ENCODE measurements at regions not wholly inside any gene's neighbourhood (a gene's known extent, or its start where the extent isn't known, plus 50 kb on each side); places are given as distances from the start of the nearest gene placed in this dataset.
"Not testable (repeated sequence)": the region's sequence is repeated elsewhere in the genome, so short reads cannot be mapped to it uniquely, and the experiment has no call there.

GRCh38 chr4:31735004-31735403, 1014.8 kb downstream of the PCDH7 start:
- Histone ChIP-seq H3K27me3 (ENCODE audit: low read depth, low read length) (no peaks in the 10 kb centered on the region), H3K9me3 (ENCODE audit: control insufficient read depth in 1 of 2, low read length in 2 of 2) (no peaks in the 10 kb centered on the region), H3K36me3 (ENCODE audit: control insufficient read depth in 1 of 2, insufficient read depth in 2 of 2, low read length in 2 of 2) (no peaks in the 10 kb centered on the region), H3K27ac (ENCODE audit: low read length) (no peak overlapping the region), H3K4me3 (ENCODE audit: low read depth in 1 of 2, low read length in 2 of 2) (no peak overlapping the region), H3K4me1 (ENCODE audit: control insufficient read depth in 1 of 2, insufficient read depth in 2 of 2, low read length in 2 of 2) (no peaks in the 10 kb centered on the region)

GRCh38 chr4:31737419-31737818, 1017.2 kb downstream of the PCDH7 start:
- no peak overlapping the region for H3K4me3 ChIP-seq (ENCODE audit: low read depth in 1 of 2, low read length in 2 of 2)
- H3K4me1 ChIP-seq (ENCODE audit: control insufficient read depth in 1 of 2, insufficient read depth in 2 of 2, low read length in 2 of 2), result no peaks in the 10 kb centered on the region
- H3K36me3 ChIP-seq (ENCODE audit: control insufficient read depth in 1 of 2, insufficient read depth in 2 of 2, low read length in 2 of 2), result no peaks in the 10 kb centered on the region
- H3K27me3 ChIP-seq (ENCODE audit: low read depth, low read length), result no peaks in the 10 kb centered on the region
- no peaks in the 10 kb centered on the region for H3K9me3 ChIP-seq (ENCODE audit: control insufficient read depth in 1 of 2, low read length in 2 of 2)
- no peak overlapping the region for H3K27ac ChIP-seq (ENCODE audit: low read length)

GRCh38 chr4:31741326-31741725, 1021.2 kb downstream of the PCDH7 start:
- no peak overlapping the region for H3K27ac ChIP-seq (ENCODE audit: low read length)
- no peaks in the 10 kb centered on the region for H3K9me3 ChIP-seq (ENCODE audit: control insufficient read depth in 1 of 2, low read length in 2 of 2)
- no peaks in the 10 kb centered on the region for H3K27me3 ChIP-seq (ENCODE audit: low read depth, low read length)
- H3K4me3 ChIP-seq (ENCODE audit: low read depth in 1 of 2, low read length in 2 of 2), result no peak overlapping the region
- no peaks in the 10 kb centered on the region for H3K36me3 ChIP-seq (ENCODE audit: control insufficient read depth in 1 of 2, insufficient read depth in 2 of 2, low read length in 2 of 2)
- no peaks in the 10 kb centered on the region for H3K4me1 ChIP-seq (ENCODE audit: control insufficient read depth in 1 of 2, insufficient read depth in 2 of 2, low read length in 2 of 2)

GRCh38 chr4:31748382-31748781, 1028.2 kb downstream of the PCDH7 start:
- Histone ChIP-seq H3K4me3 (ENCODE audit: low read depth in 1 of 2, low read length in 2 of 2) (no peak overlapping the region), H3K27me3 (ENCODE audit: low read depth, low read length) (no peaks in the 10 kb centered on the region), H3K36me3 (ENCODE audit: control insufficient read depth in 1 of 2, insufficient read depth in 2 of 2, low read length in 2 of 2) (no peaks in the 10 kb centered on the region), H3K4me1 (ENCODE audit: control insufficient read depth in 1 of 2, insufficient read depth in 2 of 2, low read length in 2 of 2) (no peaks in the 10 kb centered on the region), H3K9me3 (ENCODE audit: control insufficient read depth in 1 of 2, low read length in 2 of 2) (no peaks in the 10 kb centered on the region), H3K27ac (ENCODE audit: low read length) (no peak overlapping the region)

GRCh38 chr4:31750581-31750980, 1030.4 kb downstream of the PCDH7 start:
- not testable (repeated sequence) for H3K4me3 ChIP-seq (ENCODE audit: low read depth in 1 of 2, low read length in 2 of 2); H3K4me1 ChIP-seq (ENCODE audit: control insufficient read depth in 1 of 2, insufficient read depth in 2 of 2, low read length in 2 of 2); H3K36me3 ChIP-seq (ENCODE audit: control insufficient read depth in 1 of 2, insufficient read depth in 2 of 2, low read length in 2 of 2); H3K27me3 ChIP-seq (ENCODE audit: low read depth, low read length); H3K9me3 ChIP-seq (ENCODE audit: control insufficient read depth in 1 of 2, low read length in 2 of 2); H3K27ac ChIP-seq (ENCODE audit: low read length)

GRCh38 chr4:31755751-31756150, 1035.6 kb downstream of the PCDH7 start:
- Histone ChIP-seq H3K27ac (ENCODE audit: low read length) (no peak overlapping the region), H3K4me3 (ENCODE audit: low read depth in 1 of 2, low read length in 2 of 2) (no peak overlapping the region), H3K36me3 (ENCODE audit: control insufficient read depth in 1 of 2, insufficient read depth in 2 of 2, low read length in 2 of 2) (no peaks in the 10 kb centered on the region), H3K9me3 (ENCODE audit: control insufficient read depth in 1 of 2, low read length in 2 of 2) (no peaks in the 10 kb centered on the region), H3K27me3 (ENCODE audit: low read depth, low read length) (no peaks in the 10 kb centered on the region), H3K4me1 (ENCODE audit: control insufficient read depth in 1 of 2, insufficient read depth in 2 of 2, low read length in 2 of 2) (no peaks in the 10 kb centered on the region)

GRCh38 chr4:31768756-31769155, 1048.6 kb downstream of the PCDH7 start:
- Histone ChIP-seq H3K36me3 (ENCODE audit: control insufficient read depth in 1 of 2, insufficient read depth in 2 of 2, low read length in 2 of 2) (no peaks in the 10 kb centered on the region), H3K4me3 (ENCODE audit: low read depth in 1 of 2, low read length in 2 of 2) (no peak overlapping the region), H3K27ac (ENCODE audit: low read length) (no peak overlapping the region), H3K27me3 (ENCODE audit: low read depth, low read length) (no peaks in the 10 kb centered on the region), H3K9me3 (ENCODE audit: control insufficient read depth in 1 of 2, low read length in 2 of 2) (no peaks in the 10 kb centered on the region), H3K4me1 (ENCODE audit: control insufficient read depth in 1 of 2, insufficient read depth in 2 of 2, low read length in 2 of 2) (no peaks in the 10 kb centered on the region)

- H3K4me3 ChIP-seq (ENCODE audit: low read depth in 1 of 2, low read length in 2 of 2), result no peak overlapping the region
- H3K36me3 ChIP-seq (ENCODE audit: control insufficient read depth in 1 of 2, insufficient read depth in 2 of 2, low read length in 2 of 2), result no peaks in the 10 kb centered on the region
- no peaks in the 10 kb centered on the region for H3K4me1 ChIP-seq (ENCODE audit: control insufficient read depth in 1 of 2, insufficient read depth in 2 of 2, low read length in 2 of 2)
- no peaks in the 10 kb centered on the region for H3K9me3 ChIP-seq (ENCODE audit: control insufficient read depth in 1 of 2, low read length in 2 of 2)
- H3K27me3 ChIP-seq (ENCODE audit: low read depth, low read length), result no peaks in the 10 kb centered on the region
- no peak overlapping the region for H3K27ac ChIP-seq (ENCODE audit: low read length)
Measured at GRCh38 chr4:31783311-31783710, 1063.1 kb downstream of the PCDH7 start.

GRCh38 chr4:31784558-31784957, 1064.4 kb downstream of the PCDH7 start:
- Histone ChIP-seq H3K27me3 (ENCODE audit: low read depth, low read length) (no peaks in the 10 kb centered on the region), H3K36me3 (ENCODE audit: control insufficient read depth in 1 of 2, insufficient read depth in 2 of 2, low read length in 2 of 2) (no peaks in the 10 kb centered on the region), H3K27ac (ENCODE audit: low read length) (no peak overlapping the region), H3K9me3 (ENCODE audit: control insufficient read depth in 1 of 2, low read length in 2 of 2) (no peaks in the 10 kb centered on the region), H3K4me1 (ENCODE audit: control insufficient read depth in 1 of 2, insufficient read depth in 2 of 2, low read length in 2 of 2) (no peaks in the 10 kb centered on the region), H3K4me3 (ENCODE audit: low read depth in 1 of 2, low read length in 2 of 2) (no peak overlapping the region)

GRCh38 chr4:31787701-31788100, 1067.5 kb downstream of the PCDH7 start:
- no peak overlapping the region for H3K27ac ChIP-seq (ENCODE audit: low read length)
- H3K36me3 ChIP-seq (ENCODE audit: control insufficient read depth in 1 of 2, insufficient read depth in 2 of 2, low read length in 2 of 2), result no peaks in the 10 kb centered on the region
- H3K4me1 ChIP-seq (ENCODE audit: control insufficient read depth in 1 of 2, insufficient read depth in 2 of 2, low read length in 2 of 2), result no peaks in the 10 kb centered on the region
- H3K9me3 ChIP-seq (ENCODE audit: control insufficient read depth in 1 of 2, low read length in 2 of 2), result no peaks in the 10 kb centered on the region
- no peaks in the 10 kb centered on the region for H3K27me3 ChIP-seq (ENCODE audit: low read depth, low read length)
- no peak overlapping the region for H3K4me3 ChIP-seq (ENCODE audit: low read depth in 1 of 2, low read length in 2 of 2)

GRCh38 chr4:31788676-31789075, 1068.5 kb downstream of the PCDH7 start:
- Histone ChIP-seq H3K27me3 (ENCODE audit: low read depth, low read length) (no peaks in the 10 kb centered on the region), H3K9me3 (ENCODE audit: control insufficient read depth in 1 of 2, low read length in 2 of 2) (no peaks in the 10 kb centered on the region), H3K36me3 (ENCODE audit: control insufficient read depth in 1 of 2, insufficient read depth in 2 of 2, low read length in 2 of 2) (no peaks in the 10 kb centered on the region), H3K4me3 (ENCODE audit: low read depth in 1 of 2, low read length in 2 of 2) (no peak overlapping the region), H3K4me1 (ENCODE audit: control insufficient read depth in 1 of 2, insufficient read depth in 2 of 2, low read length in 2 of 2) (no peaks in the 10 kb centered on the region), H3K27ac (ENCODE audit: low read length) (no peak overlapping the region)

- H3K36me3 ChIP-seq (ENCODE audit: control insufficient read depth in 1 of 2, insufficient read depth in 2 of 2, low read length in 2 of 2), result no peaks in the 10 kb centered on the region
- no peaks in the 10 kb centered on the region for H3K4me1 ChIP-seq (ENCODE audit: control insufficient read depth in 1 of 2, insufficient read depth in 2 of 2, low read length in 2 of 2)
- no peak overlapping the region for H3K4me3 ChIP-seq (ENCODE audit: low read depth in 1 of 2, low read length in 2 of 2)
- H3K27ac ChIP-seq (ENCODE audit: low read length), result no peak overlapping the region
- H3K9me3 ChIP-seq (ENCODE audit: control insufficient read depth in 1 of 2, low read length in 2 of 2), result peaks cover 0 to 4% of the 10 kb centered on the region in 2 donors
- H3K27me3 ChIP-seq (ENCODE audit: low read depth, low read length), result no peaks in the 10 kb centered on the region
Measured at GRCh38 chr4:31791666-31792065, 1071.5 kb downstream of the PCDH7 start.
